AG20443 (cell line): ENCODE measurements at regions not wholly inside any gene's neighbourhood (a gene's known extent, or its start where the extent isn't known, plus 50 kb on each side); places are given as distances from the start of the nearest gene placed in this dataset.

Source experiments
- DNase-seq: peaks from one replicate; pipeline ENCODE4 v3.0.0; 2012; ENCODE audit warnings: low spot score, mixed read lengths

- no peak for DNase-seq
Observed at GRCh38 chr17:79539944-79540705, 70.7 kb downstream of the RBFOX3 start.

- no peak for DNase-seq
Observed at GRCh38 chr17:79538291-79538690, 72.6 kb downstream of the RBFOX3 start.

- no peak for DNase-seq
Observed at GRCh38 chr17:79537686-79538085, 73.2 kb downstream of the RBFOX3 start.

GRCh38 chr17:79537061-79537460 is 73.8 kb downstream of the RBFOX3 start:
- no peak for DNase-seq

GRCh38 chr17:79536212-79536840 is 74.5 kb downstream of the RBFOX3 start:
- no peak for DNase-seq

GRCh38 chr17:79535728-79536025 is 75.2 kb downstream of the RBFOX3 start:
- DNase-seq: no peak

- no peak for DNase-seq
Observed at GRCh38 chr17:79534851-79535727, 75.8 kb downstream of the RBFOX3 start.

- no peak for DNase-seq
Observed at GRCh38 chr17:79534111-79534510, 76.7 kb downstream of the RBFOX3 start.

GRCh38 chr17:79533116-79533515 is 77.7 kb downstream of the RBFOX3 start:
- no peak for DNase-seq

- no peak for DNase-seq
Observed at GRCh38 chr17:79532107-79532790, 78.6 kb downstream of the RBFOX3 start.

GRCh38 chr17:79531191-79532095 is 79.4 kb downstream of the RBFOX3 start:
- no peak for DNase-seq

GRCh38 chr17:79530361-79531105 is 80.3 kb downstream of the RBFOX3 start:
- DNase-seq: no peak

- DNase-seq: no peak
Observed at GRCh38 chr17:79529661-79530081, 81.2 kb downstream of the RBFOX3 start.

- no peak for DNase-seq
Observed at GRCh38 chr17:79528592-79529125, 82.2 kb downstream of the RBFOX3 start.

- no peak for DNase-seq
Observed at GRCh38 chr17:79527306-79527705, 83.5 kb downstream of the RBFOX3 start.

GRCh38 chr17:79525793-79526677 is 84.8 kb downstream of the RBFOX3 start:
- DNase-seq: no peak

- no peak for DNase-seq
Observed at GRCh38 chr17:79524213-79525187, 86.4 kb downstream of the RBFOX3 start.

- DNase-seq: no peak
Observed at GRCh38 chr17:79522414-79522813, 88.4 kb downstream of the RBFOX3 start.
